ENCODE measurements at regions not wholly inside any gene's neighbourhood (a gene's known extent, or its start where the extent isn't known, plus 50 kb on each side); places are given as distances from the start of the nearest gene placed in this dataset.
A peak's percentile ranks its signal among the peaks of the same experiment; 100 is the strongest.

GRCh38 chr11:110989428-110990133 lies 255.9 kb upstream of the POU2AF2 start:
- H3K36me3 ChIP-seq, result no peaks in the 10 kb centered on the region
- no peak overlapping the region for H3K4me3 ChIP-seq
- H3K9me3 ChIP-seq, result no peaks in the 10 kb centered on the region
- intact Hi-C loops (cut with DNase I), result no loop called here
- DNase-seq, result peak in 1 of 5 donors; percentile 22
- no peaks in the 10 kb centered on the region for H3K4me1 ChIP-seq (ENCODE audit: insufficient read depth)
- H3K27ac ChIP-seq, result no peak overlapping the region
- no peaks in the 10 kb centered on the region for H3K27me3 ChIP-seq
- no peak for TF ChIP-seq CTCF (IDR thresholded peaks at IDR 0.05)
- no peak for TF ChIP-seq POLR2A (IDR thresholded peaks at IDR 0.05)
- no peak for TF ChIP-seq EP300 (IDR thresholded peaks at IDR 0.05)

GRCh38 chr11:110988671-110989070 lies 256.9 kb upstream of the POU2AF2 start:
- no peak for TF ChIP-seq CTCF (IDR thresholded peaks at IDR 0.05)
- WGBS, 3 donors, result 36 to 40% (median 39%) methylated on average over 3 of the region's 3 CpGs
- H3K4me3 ChIP-seq, result no peak overlapping the region
- no peaks in the 10 kb centered on the region for H3K9me3 ChIP-seq
- H3K36me3 ChIP-seq, result no peaks in the 10 kb centered on the region
- H3K27ac ChIP-seq, result no peak overlapping the region
- H3K4me1 ChIP-seq (ENCODE audit: insufficient read depth), result no peaks in the 10 kb centered on the region
- intact Hi-C loops (cut with DNase I), result no loop called here
- DNase-seq, result no peak
- H3K27me3 ChIP-seq, result no peaks in the 10 kb centered on the region

- Histone ChIP-seq H3K4me1 (ENCODE audit: insufficient read depth) (no peaks in the 10 kb centered on the region), H3K27ac (no peak overlapping the region), H3K36me3 (no peaks in the 10 kb centered on the region), H3K4me3 (no peak overlapping the region), H3K9me3 (no peaks in the 10 kb centered on the region), H3K27me3 (no peaks in the 10 kb centered on the region)
- no peak for DNase-seq
- no peak for TF ChIP-seq CTCF (IDR thresholded peaks at IDR 0.05)
- no peak for TF ChIP-seq POLR2A (IDR thresholded peaks at IDR 0.05)
- TF ChIP-seq EP300 (IDR thresholded peaks at IDR 0.05), result no peak
- WGBS, 3 donors, result 70 to 85% (median 75%) methylated on average over 7 of the region's 7 CpGs
- intact Hi-C loops (cut with DNase I), result no loop called here
These were observed 259.5 kb upstream of the POU2AF2 start for GRCh38 chr11:110986016-110986415.

GRCh38 chr11:110985547-110985946 lies 260.0 kb upstream of the POU2AF2 start:
- Histone ChIP-seq H3K4me3 (no peak overlapping the region), H3K27ac (no peak overlapping the region), H3K9me3 (no peaks in the 10 kb centered on the region), H3K4me1 (ENCODE audit: insufficient read depth) (no peaks in the 10 kb centered on the region), H3K27me3 (no peaks in the 10 kb centered on the region), H3K36me3 (no peaks in the 10 kb centered on the region)
- TF ChIP-seq EP300 (IDR thresholded peaks at IDR 0.05), result no peak
- TF ChIP-seq CTCF (IDR thresholded peaks at IDR 0.05), result no peak
- TF ChIP-seq POLR2A (IDR thresholded peaks at IDR 0.05), result no peak
- intact Hi-C loops (cut with DNase I), result no loop called here
- no peak for DNase-seq
